ENCODE measurements at regions not wholly inside any gene's neighbourhood (a gene's known extent, or its start where the extent isn't known, plus 50 kb on each side); places are given as distances from the start of the nearest gene placed in this dataset.
"Not testable (repeated sequence)": the region's sequence is repeated elsewhere in the genome, so short reads cannot be mapped to it uniquely, and the experiment has no call there.

DNA sequence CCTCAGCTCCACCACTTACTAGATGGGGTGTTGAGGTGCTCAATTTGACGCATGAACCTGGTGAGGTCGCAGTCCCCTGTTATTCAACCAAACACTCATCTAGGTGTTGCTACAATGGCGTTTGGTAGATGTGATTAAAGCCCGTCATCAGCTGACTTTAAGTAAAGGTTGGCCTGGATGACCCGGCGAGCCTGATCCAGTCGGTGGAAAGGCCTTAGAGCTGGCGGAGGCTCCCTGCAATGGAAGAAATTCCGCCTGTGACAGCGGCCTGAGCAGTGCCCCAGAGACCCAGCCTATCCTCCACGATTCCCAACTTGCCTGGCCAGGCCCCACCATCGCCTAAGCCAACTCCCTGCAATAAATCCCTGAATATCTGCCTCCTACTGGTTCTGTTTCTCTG is 171.4 kb downstream of the BMP7 start:
- Mint-ChIP-seq H3K27ac (no peak overlapping the region), H3K36me3 (no peaks in the 10 kb centered on the region), H3K9me3 (no peaks in the 10 kb centered on the region)
- DNase-seq (ENCODE audit: low spot score in 2 of 2) (no peak), ATAC-seq (no peak)

DNA sequence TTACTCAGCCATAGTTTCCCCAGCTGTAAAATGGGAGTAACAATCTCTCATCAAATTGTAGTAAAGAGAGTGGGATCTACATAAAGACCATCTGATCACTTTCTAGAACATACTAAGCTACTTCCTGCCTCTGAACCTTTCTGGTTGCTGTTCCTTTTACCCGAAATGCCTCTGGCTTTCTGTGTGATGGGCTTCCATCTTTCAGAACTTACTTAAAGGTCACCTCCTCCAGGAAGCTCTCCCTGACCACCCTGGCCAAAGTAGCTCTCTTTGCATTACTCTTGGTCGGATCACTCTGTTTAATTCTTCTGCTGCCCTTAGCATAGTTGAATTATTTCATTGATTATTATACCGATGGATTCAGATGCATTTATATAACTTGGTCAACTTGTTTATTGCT is 171.0 kb downstream of the BMP7 start:
- H3K27ac Mint-ChIP-seq, result no peak overlapping the region
- DNase-seq (ENCODE audit: low spot score in 2 of 2) (no peak), ATAC-seq (no peak)
- H3K36me3 Mint-ChIP-seq, result no peaks in the 10 kb centered on the region
- H3K9me3 Mint-ChIP-seq, result no peaks in the 10 kb centered on the region

- ATAC-seq (no peak), DNase-seq (ENCODE audit: low spot score in 2 of 2) (no peak)
- Mint-ChIP-seq H3K36me3 (no peaks in the 10 kb centered on the region), H3K27ac (no peak overlapping the region), H3K9me3 (no peaks in the 10 kb centered on the region)
These were observed 169.1 kb downstream of the BMP7 start for GRCh38 chr20:57097245-57097915.

GRCh38 chr20:57102160-57102559 is 164.3 kb downstream of the BMP7 start:
- Mint-ChIP-seq H3K27ac (no peak overlapping the region), H3K36me3 (no peaks in the 10 kb centered on the region), H3K9me3 (no peaks in the 10 kb centered on the region)
- DNase-seq (ENCODE audit: low spot score in 2 of 2), result no peak
- no peak for ATAC-seq

DNA sequence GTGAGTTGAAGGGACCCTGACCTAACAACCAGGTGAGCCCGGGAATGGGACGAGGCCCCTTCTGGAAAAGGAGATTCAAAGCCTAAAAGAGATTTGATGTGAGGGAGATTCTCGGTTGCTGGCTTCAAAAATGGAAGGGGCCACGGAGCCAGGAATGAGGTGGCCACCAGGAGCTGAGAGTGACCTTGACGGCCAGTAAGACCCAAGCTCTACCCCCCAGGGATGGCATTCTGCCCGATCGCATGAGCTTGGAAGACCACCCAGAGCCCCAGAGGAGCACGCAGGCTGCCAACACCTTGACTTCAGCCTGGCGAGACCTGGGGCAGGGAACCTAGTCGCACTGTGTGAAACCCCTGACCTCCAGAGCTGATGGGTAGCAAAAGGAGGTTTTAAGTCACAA is 163.9 kb downstream of the BMP7 start:
- H3K27ac Mint-ChIP-seq, result no peak overlapping the region
- ATAC-seq (no peak), DNase-seq (ENCODE audit: low spot score in 2 of 2) (no peak)
- no peaks in the 10 kb centered on the region for H3K9me3 Mint-ChIP-seq
- H3K36me3 Mint-ChIP-seq, result no peaks in the 10 kb centered on the region

DNA sequence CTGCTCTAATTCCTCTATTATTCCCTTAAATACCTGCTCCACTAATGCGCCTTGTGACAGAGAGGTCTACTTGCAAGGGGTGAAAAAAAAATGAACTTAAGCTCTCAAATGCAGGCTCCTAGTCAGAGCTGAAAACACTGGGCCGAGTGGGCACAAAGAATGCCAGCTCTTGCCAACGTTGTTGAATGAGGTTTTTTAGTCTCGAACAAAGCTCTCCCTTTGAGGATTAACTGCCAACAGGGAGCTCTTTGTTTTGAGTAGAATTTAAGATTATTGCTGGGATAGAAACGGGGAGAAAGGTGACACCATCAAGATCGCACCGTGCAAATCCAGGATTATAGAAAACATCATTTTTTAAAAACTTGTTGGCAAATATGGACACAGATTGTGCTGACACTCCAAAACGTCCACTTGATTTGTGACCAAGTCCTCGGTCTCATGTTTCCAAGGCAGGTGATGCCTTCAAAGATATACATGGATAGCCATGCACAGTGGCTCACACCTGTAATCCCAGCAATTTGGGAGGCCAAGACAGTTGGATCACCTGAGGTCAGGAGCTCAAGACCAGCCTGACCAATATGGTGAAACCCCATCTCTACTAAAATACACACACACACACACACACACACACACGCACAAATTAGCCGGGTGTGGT is 163.2 kb downstream of the BMP7 start:
- ATAC-seq (no peak), DNase-seq (ENCODE audit: low spot score in 2 of 2) (no peak)
- H3K9me3 Mint-ChIP-seq, result no peaks in the 10 kb centered on the region
- H3K36me3 Mint-ChIP-seq, result no peaks in the 10 kb centered on the region
- H3K27ac Mint-ChIP-seq, result no peak overlapping the region

DNA sequence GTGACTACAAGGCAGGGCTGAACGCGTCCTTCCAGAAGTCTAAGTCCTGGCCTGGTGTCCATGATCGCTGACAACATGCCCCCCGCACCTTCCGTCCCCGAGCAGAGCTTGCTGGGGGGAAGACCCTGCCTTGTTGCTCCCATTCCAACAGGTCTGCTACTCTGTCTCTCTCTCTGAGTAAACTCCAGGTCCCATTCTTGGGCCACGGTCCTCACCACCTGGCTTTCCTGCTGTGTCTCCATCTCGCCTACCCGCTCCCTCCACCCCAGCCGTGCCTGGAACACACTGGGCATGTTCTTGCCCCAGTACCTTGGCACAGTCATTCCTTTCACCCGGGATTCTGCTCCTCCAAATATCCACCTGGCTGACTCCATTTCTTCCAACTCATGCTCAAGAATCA is 162.3 kb downstream of the BMP7 start:
- H3K36me3 Mint-ChIP-seq, result no peaks in the 10 kb centered on the region
- no peak for DNase-seq (ENCODE audit: low spot score in 2 of 2)
- no peak for ATAC-seq

GRCh38 chr20:57104651-57105204 is 161.7 kb downstream of the BMP7 start:
- Mint-ChIP-seq H3K9me3 (no peaks in the 10 kb centered on the region), H3K27ac (no peak overlapping the region), H3K36me3 (no peaks in the 10 kb centered on the region)
- DNase-seq (ENCODE audit: low spot score in 2 of 2) (no peak), ATAC-seq (no peak)

More for the DNA sequence above, 162.3 kb downstream of the BMP7 start:
- Mint-ChIP-seq H3K27ac (no peak overlapping the region), H3K9me3 (no peaks in the 10 kb centered on the region)

DNA sequence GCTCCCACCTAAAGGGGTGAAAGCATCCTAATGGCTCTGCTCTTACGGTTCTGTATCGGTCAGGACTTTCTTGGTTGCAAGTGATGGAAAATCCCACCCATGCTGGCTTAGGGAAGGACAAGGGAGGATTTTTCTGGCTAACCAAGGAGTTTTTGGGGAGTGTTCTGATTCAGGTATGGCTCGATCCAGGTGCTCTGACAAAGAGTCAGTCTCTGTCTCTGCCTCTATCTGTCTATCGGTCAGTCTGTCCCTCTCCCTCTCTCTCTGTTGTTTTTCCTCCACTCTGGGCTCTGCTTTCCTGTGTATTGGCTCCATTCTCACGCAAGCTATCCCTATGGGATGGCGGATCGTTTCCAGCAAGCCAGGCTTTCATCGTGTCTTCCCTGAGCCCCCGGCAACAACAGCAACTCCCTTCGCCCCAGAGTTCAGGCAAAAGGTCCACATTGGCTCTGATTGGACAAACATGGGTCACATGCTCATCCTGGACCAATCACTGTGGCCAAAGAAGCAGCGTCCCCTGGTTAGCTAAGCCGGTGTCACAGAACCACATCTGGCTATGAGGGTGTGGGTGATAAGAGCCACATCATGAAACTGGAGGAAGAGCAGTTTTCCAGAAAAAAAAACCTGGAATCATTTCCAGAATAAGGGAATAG is 160.3 kb downstream of the BMP7 start:
- no peak overlapping the region for H3K27ac Mint-ChIP-seq
- ATAC-seq (no peak), DNase-seq (ENCODE audit: low spot score in 2 of 2) (no peak)
- no peaks in the 10 kb centered on the region for H3K9me3 Mint-ChIP-seq
- no peaks in the 10 kb centered on the region for H3K36me3 Mint-ChIP-seq

DNA sequence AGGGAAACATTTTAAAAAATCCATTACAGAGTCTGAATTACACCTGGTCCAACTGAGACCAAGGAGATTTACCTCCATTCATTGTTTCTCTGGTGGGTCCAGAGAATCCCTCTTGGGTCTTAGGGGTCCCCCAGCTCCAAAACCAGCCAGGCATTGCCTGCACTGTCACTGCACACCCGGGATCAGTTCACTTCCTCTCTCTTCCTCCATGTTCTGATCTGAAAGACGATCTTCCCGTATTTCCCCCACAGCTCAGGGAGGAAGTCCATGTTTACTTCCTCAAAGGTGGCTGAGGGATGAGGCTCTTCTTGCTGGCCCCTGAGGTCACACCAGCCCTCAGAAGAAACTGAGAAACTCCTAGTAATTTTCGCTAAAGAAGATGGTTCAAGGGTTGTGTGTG is 159.7 kb downstream of the BMP7 start:
- no peaks in the 10 kb centered on the region for H3K36me3 Mint-ChIP-seq
- peak overlapping the region in 1 of 2 donors; percentile 88 for H3K27ac Mint-ChIP-seq
- no peak for DNase-seq (ENCODE audit: low spot score in 2 of 2)
- no peaks in the 10 kb centered on the region for H3K9me3 Mint-ChIP-seq
- ATAC-seq, result no peak

- no peaks in the 10 kb centered on the region for H3K9me3 Mint-ChIP-seq
- H3K36me3 Mint-ChIP-seq, result no peaks in the 10 kb centered on the region
- no peak for DNase-seq (ENCODE audit: low spot score in 2 of 2)
- H3K27ac Mint-ChIP-seq, result no peak overlapping the region
- ATAC-seq, result no peak
These were observed 159.2 kb downstream of the BMP7 start for GRCh38 chr20:57107208-57107607.

GRCh38 chr20:57108218-57108617 is 158.2 kb downstream of the BMP7 start:
- Mint-ChIP-seq H3K9me3 (no peaks in the 10 kb centered on the region), H3K27ac (no peak overlapping the region), H3K36me3 (no peaks in the 10 kb centered on the region)
- DNase-seq (ENCODE audit: low spot score in 2 of 2) (no peak), ATAC-seq (no peak)

- no peak overlapping the region for H3K27ac Mint-ChIP-seq
- DNase-seq (ENCODE audit: low spot score in 2 of 2) (no peak), ATAC-seq (no peak)
- H3K9me3 Mint-ChIP-seq, result no peaks in the 10 kb centered on the region
- no peaks in the 10 kb centered on the region for H3K36me3 Mint-ChIP-seq
These were observed 157.5 kb downstream of the BMP7 start for GRCh38 chr20:57108742-57109570.

GRCh38 chr20:57109571-57109953 is 156.9 kb downstream of the BMP7 start:
- Mint-ChIP-seq H3K9me3 (no peaks in the 10 kb centered on the region), H3K27ac (no peak overlapping the region), H3K36me3 (no peaks in the 10 kb centered on the region)
- no peak for DNase-seq (ENCODE audit: low spot score in 2 of 2)
- ATAC-seq, result no peak

- not testable (repeated sequence) for DNase-seq (ENCODE audit: low spot score in 2 of 2); ATAC-seq; H3K9me3 Mint-ChIP-seq; H3K27ac Mint-ChIP-seq; H3K36me3 Mint-ChIP-seq
These were observed 156.1 kb downstream of the BMP7 start for GRCh38 chr20:57110121-57111027.

DNA sequence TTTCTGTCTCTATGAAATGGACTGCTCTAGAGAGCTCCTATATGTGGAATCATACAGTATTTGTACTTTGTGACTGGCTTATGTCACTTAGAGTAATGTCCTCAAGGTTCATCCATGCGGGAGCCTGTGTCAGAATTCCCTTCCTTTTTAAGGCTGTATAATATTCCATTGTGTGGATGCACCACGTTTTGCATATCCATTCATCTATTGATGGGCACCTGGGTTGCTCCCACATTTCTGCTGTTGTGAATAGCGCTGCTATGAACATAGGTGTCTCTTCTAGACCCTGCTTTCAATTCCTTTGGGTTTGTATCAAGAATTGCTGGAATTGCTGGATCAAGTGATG is 155.4 kb downstream of the BMP7 start:
- no peak overlapping the region for H3K27ac Mint-ChIP-seq
- ATAC-seq, result no peak
- no peak for DNase-seq (ENCODE audit: low spot score in 2 of 2)
- H3K36me3 Mint-ChIP-seq, result no peaks in the 10 kb centered on the region
- no peaks in the 10 kb centered on the region for H3K9me3 Mint-ChIP-seq
